ENCODE measurements at regions not wholly inside any gene's neighbourhood (a gene's known extent, or its start where the extent isn't known, plus 50 kb on each side); places are given as distances from the start of the nearest gene placed in this dataset.

- no peak for TF ChIP-seq CTCF (IDR thresholded peaks at IDR 0.05; ENCODE audit: borderline replicate concordance, control extremely low read depth, extremely low read depth, insufficient read depth, missing control alignments)
- DNase-seq (ENCODE audit: low spot score) = no peak
- in situ Hi-C loops (cut with MboI; ENCODE audit: low sequenced_read_pairs, unreplicated experiment) = no loop called here
These were observed 744.9 kb upstream of the ARRDC4 start for GRCh38 chr15:97215629-97216028.

GRCh38 chr15:97224191-97224641 lies 736.3 kb upstream of the ARRDC4 start:
- TF ChIP-seq CTCF (IDR thresholded peaks at IDR 0.05; ENCODE audit: borderline replicate concordance, control extremely low read depth, extremely low read depth, insufficient read depth, missing control alignments) = no peak
- no peak for DNase-seq (ENCODE audit: low spot score)
- in situ Hi-C loops (cut with MboI; ENCODE audit: low sequenced_read_pairs, unreplicated experiment) = no loop called here

GRCh38 chr15:97234851-97235610 lies 725.5 kb upstream of the ARRDC4 start:
- in situ Hi-C loops (cut with MboI; ENCODE audit: low sequenced_read_pairs, unreplicated experiment) = loop anchor here (25.0 kb wide), 1 partner anchor 873 kb away; no protein-coding TSS in a partner anchor
- peak; percentile 42 for TF ChIP-seq CTCF (IDR thresholded peaks at IDR 0.05; ENCODE audit: borderline replicate concordance, control extremely low read depth, extremely low read depth, insufficient read depth, missing control alignments)
- DNase-seq (ENCODE audit: low spot score) = peak; percentile 34

- no peak for TF ChIP-seq CTCF (IDR thresholded peaks at IDR 0.05; ENCODE audit: borderline replicate concordance, control extremely low read depth, extremely low read depth, insufficient read depth, missing control alignments)
- DNase-seq (ENCODE audit: low spot score) = no peak
- in situ Hi-C loops (cut with MboI; ENCODE audit: low sequenced_read_pairs, unreplicated experiment) = loop anchor here (25.0 kb wide), 1 partner anchor 873 kb away; no protein-coding TSS in a partner anchor
These were observed 724.9 kb upstream of the ARRDC4 start for GRCh38 chr15:97235611-97235985.

- in situ Hi-C loops (cut with MboI; ENCODE audit: low sequenced_read_pairs, unreplicated experiment) = loop anchor here (25.0 kb wide), 1 partner anchor 874 kb away; no protein-coding TSS in a partner anchor
- no peak for TF ChIP-seq CTCF (IDR thresholded peaks at IDR 0.05; ENCODE audit: borderline replicate concordance, control extremely low read depth, extremely low read depth, insufficient read depth, missing control alignments)
- DNase-seq (ENCODE audit: low spot score) = no peak
These were observed 724.4 kb upstream of the ARRDC4 start for GRCh38 chr15:97236140-97236539.

- no peak for TF ChIP-seq CTCF (IDR thresholded peaks at IDR 0.05; ENCODE audit: borderline replicate concordance, control extremely low read depth, extremely low read depth, insufficient read depth, missing control alignments)
- no peak for DNase-seq (ENCODE audit: low spot score)
- in situ Hi-C loops (cut with MboI; ENCODE audit: low sequenced_read_pairs, unreplicated experiment) = loop anchor here (25.0 kb wide), 1 partner anchor 875 kb away; no protein-coding TSS in a partner anchor
These were observed 723.3 kb upstream of the ARRDC4 start for GRCh38 chr15:97237160-97237559.

Measured in GM13976 (cell line).